HCT116 (cell line): ENCODE measurements at regions not wholly inside any gene's neighbourhood (a gene's known extent, or its start where the extent isn't known, plus 50 kb on each side); places are given as distances from the start of the nearest gene placed in this dataset.

Experiments
- ATAC-seq: fragments of 200-7000 bp; cut with Tn5 transposase; 2 replicates; pipeline ENCODE4 v1.9.1; 2020; ENCODE audit warnings: mild to moderate bottlenecking, moderate library complexity
- BruUV-seq: library from RNA; stranded (reverse); fragments of 400-500 nt; replicated peaks from 2 replicates; lab custom pipeline; 2021; lab: Mats Ljungman, UMichigan
- CTCF ChIA-PET: fragments of 300-600 bp; sonication (Branson Sonifier 250); formaldehyde crosslinking; loops from one replicate; lab custom pipeline; 2021; ENCODE audit warnings: antibody characterized with exemption; lab: Charles Lee
- POLR2A ChIA-PET: fragments of 300-600, 350-600 bp; sonication (Branson Sonifier 250); formaldehyde crosslinking; loops from one replicate; lab custom pipeline; 2021; ENCODE audit warnings: antibody characterized with exemption; lab: Charles Lee
- RAD21 ChIA-PET, 2 experiments: fragments of 300-600 bp; sonication (Branson Sonifier 250); formaldehyde crosslinking; loops; one replicate each; lab custom pipeline; 2023; ENCODE audit warnings: low total read pairs in 2 of 2; ENCODE audit not compliant: uncharacterized antibody in 2 of 2, unreplicated experiment in 2 of 2, low non-redundant PET in 1 of 2; lab: Charles Lee
- DNase-seq: peaks from one replicate; pipeline ENCODE4 v3.0.0-alpha.2; 2010; ENCODE audit warnings: low read depth, low spot score
- H2AFZ ChIP-seq: fragments of 200-600 bp; shearing (Covaris generic), sonication (generic); 2 replicates; pipeline ENCODE4 v1.6.1; 2017; ENCODE audit warnings: low read depth, mixed run types, mixed read lengths, antibody characterized with exemption, low read length; ENCODE audit not compliant: poor library complexity, severe bottlenecking
- H3K27ac ChIP-seq: 2 replicates; pipeline ENCODE4 v1.5.1; 2012; ENCODE audit warnings: low read depth, low read length
- H3K27me3 ChIP-seq: fragments of 200-600 bp; sonication (generic); 2 replicates; pipeline ENCODE4 v1.6.1; 2016; ENCODE audit warnings: mixed run types, low read length, mixed read lengths; ENCODE audit not compliant: insufficient read depth
- H3K36me3 ChIP-seq, 2 experiments: fragments of 200-500 bp in 1 of 2; fragments of 200-600 bp in 1 of 2; sonication (Bioruptor generic) in 1 of 2; sonication (generic) in 1 of 2; 2 replicates each; pipeline versions ENCODE4 v1.5.1 to v1.6.1; 2014 to 2016; ENCODE audit warnings: low read length in 2 of 2, inconsistent platforms in 1 of 2, mixed read lengths in 1 of 2, mixed run types in 1 of 2; ENCODE audit not compliant: insufficient read depth in 2 of 2, control insufficient read depth in 1 of 2
- H3K4me1 ChIP-seq, 2 experiments: fragments of 200-600 bp in 1 of 2; sonication (generic) in 1 of 2; 2 replicates each; pipeline versions ENCODE4 v1.5.1 to v1.6.1; 2012 to 2017; ENCODE audit warnings: low read length in 2 of 2, inconsistent platforms in 1 of 2, mild to moderate bottlenecking in 1 of 2, mixed read lengths in 1 of 2, mixed run types in 1 of 2, moderate library complexity in 1 of 2; ENCODE audit not compliant: insufficient read depth in 2 of 2, control insufficient read depth in 1 of 2
- H3K4me2 ChIP-seq: fragments of 200-600 bp; sonication (generic); 2 replicates; pipeline ENCODE4 v1.6.1; 2017; ENCODE audit warnings: mixed run types, low read length, mixed read lengths
- H3K4me3 ChIP-seq, 2 experiments: fragments of 200-600 bp in 1 of 2; sonication (generic) in 1 of 2; replicated peaks in 1 of 2; 2 replicates each; pipeline ENCODE4 v1.5.1; 2011 to 2016; ENCODE audit warnings: low read length in 2 of 2, control low read depth in 1 of 2, low read depth in 1 of 2, mild to moderate bottlenecking in 1 of 2, mixed read lengths in 1 of 2, mixed run types in 1 of 2
- H3K79me2 ChIP-seq: fragments of 200-600 bp; sonication (generic); 2 replicates; pipeline ENCODE4 v1.6.1; 2017; ENCODE audit warnings: mild to moderate bottlenecking, mixed run types, low read length, moderate library complexity, mixed read lengths; ENCODE audit not compliant: insufficient read depth
- H3K9ac ChIP-seq: fragments of 200-600 bp; sonication (generic); 2 replicates; pipeline ENCODE4 v1.6.1; 2016; ENCODE audit warnings: low read length, mixed read lengths
- H3K9me2 ChIP-seq: fragments of 200-600 bp; sonication (generic), shearing (Covaris generic); 2 replicates; pipeline ENCODE4 v1.6.1; 2017; ENCODE audit warnings: mixed run types, mild to moderate bottlenecking, moderate library complexity; ENCODE audit not compliant: insufficient read depth
- H3K9me3 ChIP-seq, 2 experiments: fragments of 200-500 bp in 1 of 2; fragments of 200-600 bp in 1 of 2; sonication (Bioruptor generic) in 1 of 2; sonication (generic) in 1 of 2; 2 replicates each; pipeline ENCODE4 v1.6.1; 2014 to 2017; ENCODE audit warnings: low read length in 2 of 2, mixed read lengths in 2 of 2, inconsistent platforms in 1 of 2, low read depth in 1 of 2, mild to moderate bottlenecking in 1 of 2, mixed run types in 1 of 2, moderate library complexity in 1 of 2; ENCODE audit not compliant: control insufficient read depth in 1 of 2, insufficient read depth in 1 of 2
- H4K20me1 ChIP-seq: fragments of 200-600 bp; sonication (generic), shearing (Covaris generic); 2 replicates; pipeline ENCODE4 v1.6.1; 2017; ENCODE audit warnings: mixed run types, mild to moderate bottlenecking, moderate library complexity; ENCODE audit not compliant: insufficient read depth
- EZH2 ChIP-seq: fragments of 200-600 bp; sonication (generic); IDR thresholded peaks from 2 replicates; pipeline ENCODE4 v1.6.1; 2017; ENCODE audit warnings: antibody characterized with exemption, mixed run types
- POLR2AphosphoS5 ChIP-seq: IDR thresholded peaks from 2 replicates; pipeline ENCODE4 v1.6.1; 2011; ENCODE audit warnings: mild to moderate bottlenecking, low read depth, low read length, moderate library complexity
- RAD21 ChIP-seq: IDR thresholded peaks from 2 replicates; pipeline ENCODE4 v1.6.1; 2012; ENCODE audit warnings: low read depth, mild to moderate bottlenecking
- SIN3A ChIP-seq: IDR thresholded peaks from 2 replicates; pipeline ENCODE4 v1.6.1; 2012; ENCODE audit warnings: low read depth
- SRF ChIP-seq: IDR thresholded peaks from 2 replicates; pipeline ENCODE4 v1.6.1; 2012; ENCODE audit warnings: low read depth
- TCF7L2 ChIP-seq: IDR thresholded peaks from 2 replicates; pipeline ENCODE4 v1.7.0; 2011; ENCODE audit warnings: borderline replicate concordance, inconsistent platforms; ENCODE audit not compliant: insufficient read depth, insufficient read length; ENCODE audit errors: extremely low read depth
- ZNF274 ChIP-seq: fragments of 200-500 bp; sonication (Bioruptor generic); IDR thresholded peaks from 2 replicates; pipeline ENCODE4 v1.6.1; 2014; ENCODE audit warnings: mild to moderate bottlenecking, low read depth, low read length, inconsistent platforms
- intact Hi-C: fragments of 100-400 bp; cut with micrococcal nuclease; formaldehyde crosslinking; loops from 2 replicates; pipeline ENCODE4 v1.10.0; 2022
- TF ChIP-seq, protein P1 (sequence below), 3 experiments: fragments of 200-600 bp in 1 of 3; sonication (generic) in 1 of 3; IDR thresholded peaks in 2 of 3; conservative IDR thresholded peaks in 1 of 3; 2 replicates each; pipeline ENCODE4 v1.5.1; 2012 to 2017; ENCODE audit warnings: low read depth in 2 of 3, low read length in 2 of 3, antibody characterized with exemption in 1 of 3, borderline replicate concordance in 1 of 3, control low read depth in 1 of 3, mild to moderate bottlenecking in 1 of 3, mixed read lengths in 1 of 3, mixed run types in 1 of 3, moderate library complexity in 1 of 3; ENCODE audit not compliant: insufficient read depth in 1 of 3
- TF ChIP-seq, protein P2 (sequence below): IDR thresholded peaks from 2 replicates; pipeline ENCODE4 v1.6.1; 2012

DNA sequence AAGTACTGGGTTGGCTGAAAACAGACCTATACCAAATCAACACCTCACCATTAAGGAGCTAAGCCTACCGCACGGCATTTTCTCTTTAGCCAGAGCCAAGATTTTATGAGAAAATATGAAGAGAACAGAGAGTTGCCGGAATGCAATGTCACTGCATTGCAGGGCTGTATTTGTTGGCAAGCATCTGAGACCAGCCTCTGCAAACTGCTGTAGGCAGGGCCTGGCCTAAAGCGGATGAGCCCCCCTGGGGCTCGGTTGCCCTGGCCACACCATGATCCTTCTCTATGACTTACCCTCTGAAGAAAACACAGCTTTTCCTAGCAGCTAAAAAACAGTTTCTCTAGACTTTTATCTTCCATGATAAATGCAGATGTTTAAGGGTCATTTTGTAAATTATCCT lies 120.5 kb upstream of the SORBS2 start (continued):
- TF ChIP-seq SIN3A (no peak), EZH2 (no peak), POLR2AphosphoS5 (no peak), SRF (no peak), TCF7L2 (no peak), RAD21 (no peak)
- TF ChIP-seq, protein P1, sequence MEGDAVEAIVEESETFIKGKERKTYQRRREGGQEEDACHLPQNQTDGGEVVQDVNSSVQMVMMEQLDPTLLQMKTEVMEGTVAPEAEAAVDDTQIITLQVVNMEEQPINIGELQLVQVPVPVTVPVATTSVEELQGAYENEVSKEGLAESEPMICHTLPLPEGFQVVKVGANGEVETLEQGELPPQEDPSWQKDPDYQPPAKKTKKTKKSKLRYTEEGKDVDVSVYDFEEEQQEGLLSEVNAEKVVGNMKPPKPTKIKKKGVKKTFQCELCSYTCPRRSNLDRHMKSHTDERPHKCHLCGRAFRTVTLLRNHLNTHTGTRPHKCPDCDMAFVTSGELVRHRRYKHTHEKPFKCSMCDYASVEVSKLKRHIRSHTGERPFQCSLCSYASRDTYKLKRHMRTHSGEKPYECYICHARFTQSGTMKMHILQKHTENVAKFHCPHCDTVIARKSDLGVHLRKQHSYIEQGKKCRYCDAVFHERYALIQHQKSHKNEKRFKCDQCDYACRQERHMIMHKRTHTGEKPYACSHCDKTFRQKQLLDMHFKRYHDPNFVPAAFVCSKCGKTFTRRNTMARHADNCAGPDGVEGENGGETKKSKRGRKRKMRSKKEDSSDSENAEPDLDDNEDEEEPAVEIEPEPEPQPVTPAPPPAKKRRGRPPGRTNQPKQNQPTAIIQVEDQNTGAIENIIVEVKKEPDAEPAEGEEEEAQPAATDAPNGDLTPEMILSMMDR (IDR thresholded peaks at IDR 0.05 in 2 of 3, conservative IDR thresholded peaks at IDR 0.05 in 1 of 3; ENCODE audit: borderline replicate concordance in 1 of 3, insufficient read depth in 1 of 3, low read depth in 2 of 3, low read length in 2 of 3): no peak

DNA sequence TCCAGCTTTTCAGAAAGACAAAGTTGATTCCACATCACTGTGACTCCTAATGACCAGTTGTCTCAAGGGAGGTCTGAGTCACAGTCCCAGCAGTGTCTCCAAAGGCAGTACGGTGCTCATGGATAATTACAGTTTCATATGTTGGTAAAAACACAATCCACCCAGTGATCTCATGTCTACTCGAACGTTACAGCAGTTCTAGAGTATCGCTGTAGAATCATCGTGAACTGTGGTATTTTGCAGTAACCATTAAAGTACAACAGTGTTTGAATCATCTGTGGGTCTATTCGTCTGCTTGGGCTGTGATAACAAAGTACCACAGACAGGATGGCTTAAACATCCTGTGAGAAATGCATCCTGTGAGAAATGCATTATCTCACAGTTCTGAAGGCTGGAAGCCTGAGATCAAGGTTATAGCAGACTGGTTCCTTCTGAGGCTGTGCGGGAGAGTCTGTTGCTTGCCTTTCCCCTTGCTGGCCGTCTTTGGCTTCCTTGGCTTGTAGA lies 121.1 kb upstream of the SORBS2 start:
- no peak overlapping the region for H3K4me2 ChIP-seq
- no peaks in the 10 kb centered on the region for H3K9me3 ChIP-seq
- ChIA-PET POLR2A (no interaction called here), CTCF (no interaction called here), RAD21 (no interaction called here)
- BruUV-seq: no TSS peak
- H3K9me2 ChIP-seq: no peaks in the 10 kb centered on the region
- H3K27ac ChIP-seq: no peak overlapping the region
- DNase-seq (no peak), ATAC-seq (no peak)
- H3K79me2 ChIP-seq: no peaks in the 10 kb centered on the region
- H3K9ac ChIP-seq: no peak overlapping the region
- intact Hi-C loops: no loop called here
- TF ChIP-seq, protein P2, sequence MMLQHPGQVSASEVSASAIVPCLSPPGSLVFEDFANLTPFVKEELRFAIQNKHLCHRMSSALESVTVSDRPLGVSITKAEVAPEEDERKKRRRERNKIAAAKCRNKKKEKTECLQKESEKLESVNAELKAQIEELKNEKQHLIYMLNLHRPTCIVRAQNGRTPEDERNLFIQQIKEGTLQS: no peak
- no peak for TF ChIP-seq ZNF274
- no peak for TF ChIP-seq SIN3A
- H2AFZ ChIP-seq: no peak overlapping the region
- H3K4me1 ChIP-seq: no peaks in the 10 kb centered on the region
- no peaks in the 10 kb centered on the region for H3K36me3 ChIP-seq
- H4K20me1 ChIP-seq: no peaks in the 10 kb centered on the region
- H3K4me3 ChIP-seq: no peak overlapping the region
- H3K27me3 ChIP-seq: no peaks in the 10 kb centered on the region; the same call in 1 of the 2 replicates
